CD4-positive, CD25-positive, alpha-beta regulatory T cell (primary cell): ENCODE measurements at regions not wholly inside any gene's neighbourhood (a gene's known extent, or its start where the extent isn't known, plus 50 kb on each side); places are given as distances from the start of the nearest gene placed in this dataset.
A peak's percentile ranks its signal among the peaks of the same experiment; 100 is the strongest.

Experiments used
- ATAC-seq, 2 donors: fragments of 150-1000 bp; cut with Tn5 transposase; one replicate each; pipeline ENCODE4 v1.10.0; 2021; ENCODE audit warnings: low read depth in 2 of 2, moderate number of reproducible peaks in 2 of 2, moderate library complexity in 1 of 2
- DNase-seq, 3 donors: peaks; one replicate each; pipeline versions ENCODE4 v3.0.0 to v3.0.0-alpha.2; 2012 to 2022; ENCODE audit warnings: mixed read lengths in 1 of 3
- H3K27ac ChIP-seq: one replicate; pipeline ENCODE4 v1.7.0; 2013; ENCODE audit warnings: mild to moderate bottlenecking, low read length; ENCODE audit not compliant: insufficient read depth, poor library complexity, severe bottlenecking
- H3K27me3 ChIP-seq: one replicate; pipeline ENCODE4 v1.7.0; 2013; ENCODE audit warnings: low read length; ENCODE audit not compliant: control insufficient read depth, insufficient read depth
- H3K36me3 ChIP-seq: one replicate; pipeline ENCODE4 v1.7.0; 2013; ENCODE audit warnings: mild to moderate bottlenecking, low read length, moderate library complexity; ENCODE audit not compliant: control insufficient read depth, insufficient read depth
- H3K4me1 ChIP-seq: 2 replicates; pipeline ENCODE4 v1.7.0; 2013; ENCODE audit warnings: mild to moderate bottlenecking, low read length; ENCODE audit not compliant: insufficient read depth, control insufficient read depth, poor library complexity, severe bottlenecking
- H3K4me3 ChIP-seq: one replicate; pipeline ENCODE4 v1.7.0; 2013; ENCODE audit warnings: low read depth, mild to moderate bottlenecking, low read length, moderate library complexity
- H3K9me3 ChIP-seq, 2 experiments: 1 replicate in 1 of 2; 2 replicates in 1 of 2; pipeline ENCODE4 v1.7.0; 2013; ENCODE audit warnings: low read length in 2 of 2, mild to moderate bottlenecking in 1 of 2, moderate library complexity in 1 of 2; ENCODE audit not compliant: control insufficient read depth in 2 of 2
- H3K27ac Mint-ChIP-seq, 3 donors: one replicate each; pipeline ENCODE4 v1.8.0; 2020 to 2022; ENCODE audit warnings: mild to moderate bottlenecking in 3 of 3, mixed read lengths in 3 of 3, moderate library complexity in 2 of 3
- H3K27me3 Mint-ChIP-seq: one replicate; pipeline ENCODE4 v1.8.0; 2022; ENCODE audit warnings: mild to moderate bottlenecking, mixed read lengths
- H3K36me3 Mint-ChIP-seq: one replicate; pipeline ENCODE4 v1.8.0; 2020; ENCODE audit warnings: mixed read lengths
- H3K4me1 Mint-ChIP-seq, 4 donors: one replicate each; pipeline ENCODE4 v1.8.0; 2020 to 2022; ENCODE audit warnings: mixed read lengths in 4 of 4, mild to moderate bottlenecking in 1 of 4
- H3K4me3 Mint-ChIP-seq, 4 donors: one replicate each; pipeline ENCODE4 v1.8.0; 2020 to 2022; ENCODE audit warnings: mild to moderate bottlenecking in 4 of 4, mixed read lengths in 4 of 4, moderate library complexity in 3 of 4
- H3K9me3 Mint-ChIP-seq, 7 donors: one replicate each; pipeline ENCODE4 v1.8.0; 2020 to 2022; ENCODE audit warnings: mixed read lengths in 7 of 7, mild to moderate bottlenecking in 3 of 7, moderate library complexity in 2 of 7

DNA sequence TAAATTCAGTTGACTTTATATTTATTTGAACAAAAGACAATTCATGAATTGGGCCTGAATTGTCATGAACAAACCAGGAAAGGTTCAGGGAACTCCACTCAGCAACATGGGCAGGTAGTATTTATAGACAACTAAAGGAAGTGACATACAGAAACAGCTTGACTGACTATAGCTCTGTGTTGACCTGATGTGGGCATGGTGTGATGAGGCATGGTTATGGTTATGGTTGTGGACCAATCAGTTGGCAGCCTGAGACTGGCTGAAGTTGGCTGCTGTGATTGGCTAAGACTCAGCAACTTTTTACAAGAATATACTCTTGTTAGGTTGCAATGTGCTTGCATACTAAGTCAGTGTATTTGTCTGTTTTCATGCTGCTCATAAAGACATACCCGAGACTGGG lies 108.4 kb downstream of the HS3ST3B1 start:
- Mint-ChIP-seq H3K4me1 (peaks cover 11 to 18% (median 13%) of the 10 kb centered on the region in 4 donors), H3K27me3 (no peaks in the 10 kb centered on the region), H3K36me3 (no peaks in the 10 kb centered on the region), H3K27ac (no peak overlapping the region), H3K9me3 (peaks cover 0 to 4% (median 3%) of the 10 kb centered on the region in 7 donors), H3K4me3 (no peak overlapping the region)
- Histone ChIP-seq H3K27me3 (no peaks in the 10 kb centered on the region), H3K4me3 (no peak overlapping the region), H3K4me1 (peaks cover 8% of the 10 kb centered on the region), H3K27ac (no peak overlapping the region), H3K36me3 (no peaks in the 10 kb centered on the region), H3K9me3 (no peaks in the 10 kb centered on the region)
- ATAC-seq (no peak), DNase-seq (no peak)

DNA sequence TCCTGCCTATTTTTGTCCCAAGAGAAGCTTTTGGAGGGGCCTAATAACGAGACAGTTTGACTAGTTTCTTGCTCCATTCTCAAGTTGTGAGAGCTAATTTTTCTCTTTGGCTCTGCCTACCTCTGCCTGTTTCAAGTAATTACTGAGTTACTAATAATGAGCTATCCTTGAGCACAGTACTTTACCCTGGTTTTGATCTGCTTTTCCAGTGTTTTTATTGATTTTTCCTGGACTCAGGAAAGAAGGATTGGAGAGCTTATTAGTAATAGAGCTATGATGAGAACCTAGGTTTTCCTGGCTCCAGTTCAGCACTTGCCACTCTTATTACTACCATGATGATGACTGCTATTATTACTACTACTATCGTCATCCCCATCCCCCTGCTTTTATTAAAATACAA lies 106.7 kb downstream of the HS3ST3B1 start:
- H3K27me3 Mint-ChIP-seq: no peaks in the 10 kb centered on the region
- peaks cover 19 to 23% (median 20%) of the 10 kb centered on the region in 4 donors for H3K4me1 Mint-ChIP-seq
- H3K27ac Mint-ChIP-seq: peak overlapping the region in 1 of 3 donors; percentile 15
- Histone ChIP-seq H3K27ac (no peak overlapping the region), H3K36me3 (no peaks in the 10 kb centered on the region), H3K27me3 (no peaks in the 10 kb centered on the region), H3K9me3 (no peaks in the 10 kb centered on the region), H3K4me1 (peaks cover 14% of the 10 kb centered on the region), H3K4me3 (no peak overlapping the region)
- DNase-seq: no peak
- H3K4me3 Mint-ChIP-seq: no peak overlapping the region
- no peak for ATAC-seq
- H3K36me3 Mint-ChIP-seq: no peaks in the 10 kb centered on the region
- peaks cover 0 to 4% (median 3%) of the 10 kb centered on the region in 7 donors for H3K9me3 Mint-ChIP-seq

DNA sequence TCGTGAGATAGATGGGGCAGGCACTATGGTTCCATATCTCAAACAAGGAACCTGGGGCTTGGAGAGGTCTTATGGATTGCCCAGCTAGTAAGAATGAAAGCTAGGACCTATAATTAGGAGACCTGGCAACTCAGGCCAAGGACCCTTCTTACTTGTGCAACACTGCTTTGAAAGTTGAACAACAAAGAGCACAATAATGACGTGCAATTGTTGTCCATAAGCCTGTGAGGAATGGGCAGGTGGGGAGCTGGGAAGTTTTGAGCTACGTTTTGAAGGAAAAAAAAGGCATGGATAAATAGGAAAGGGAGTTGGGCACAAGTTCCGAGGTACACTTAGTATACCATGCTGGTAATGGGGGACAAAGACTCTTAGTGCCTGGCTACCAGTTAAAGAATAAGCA lies 104.3 kb downstream of the HS3ST3B1 start:
- H3K36me3 Mint-ChIP-seq: peaks cover 6% of the 10 kb centered on the region
- H3K4me3 ChIP-seq: no peak overlapping the region
- peaks cover 19 to 27% (median 21%) of the 10 kb centered on the region in 4 donors for H3K4me1 Mint-ChIP-seq
- peak overlapping the region in 1 of 3 donors; percentile 28 for H3K27ac Mint-ChIP-seq
- peaks cover 14% of the 10 kb centered on the region for H3K4me1 ChIP-seq
- H3K36me3 ChIP-seq: no peaks in the 10 kb centered on the region
- H3K9me3 Mint-ChIP-seq: peaks cover 0 to 3% (median 0%) of the 10 kb centered on the region in 7 donors
- DNase-seq (no peak), ATAC-seq (no peak)
- no peak overlapping the region for H3K27ac ChIP-seq
- no peak overlapping the region for H3K4me3 Mint-ChIP-seq
- no peaks in the 10 kb centered on the region for H3K27me3 ChIP-seq
- H3K27me3 Mint-ChIP-seq: no peaks in the 10 kb centered on the region
- no peaks in the 10 kb centered on the region for H3K9me3 ChIP-seq
